GM23248 (cell line): ENCODE measurements at regions not wholly inside any gene's neighbourhood (a gene's known extent, or its start where the extent isn't known, plus 50 kb on each side); places are given as distances from the start of the nearest gene placed in this dataset.

Experiments used
- EZH2 ChIP-seq: fragments of 200-600 bp; sonication (generic); IDR thresholded peaks from 2 replicates; pipeline ENCODE4 v1.6.1; 2018; ENCODE audit warnings: antibody characterized with exemption, mild to moderate bottlenecking; ENCODE audit not compliant: insufficient read depth, poor library complexity, severe bottlenecking
- EZH2phosphoT487 ChIP-seq: fragments of 200-600 bp; sonication (generic); IDR thresholded peaks from 2 replicates; pipeline ENCODE4 v1.6.1; 2018; ENCODE audit warnings: antibody characterized with exemption, moderate library complexity, mild to moderate bottlenecking, low read depth; ENCODE audit not compliant: insufficient read depth

GRCh38 chr19:31039151-31039550 is 310.1 kb downstream of the TSHZ3 start:
- no peak for TF ChIP-seq EZH2
- TF ChIP-seq EZH2phosphoT487: no peak
